ENCODE measurements at regions not wholly inside any gene's neighbourhood (a gene's known extent, or its start where the extent isn't known, plus 50 kb on each side); places are given as distances from the start of the nearest gene placed in this dataset.

- H3K36me3 ChIP-seq, result no peaks in the 10 kb centered on the region
- no peak for TF ChIP-seq CTCF (IDR thresholded peaks at IDR 0.05)
- no peak for TF ChIP-seq POLR2AphosphoS5 (IDR thresholded peaks at IDR 0.05; ENCODE audit: insufficient read depth in 1 of 2, low read depth in 1 of 2)
- TF ChIP-seq POLR2A (IDR thresholded peaks at IDR 0.05), result no peak
- intact Hi-C loops (cut with DNase I), result no loop called here
- DNase-seq (ENCODE audit: extremely low spot score in 2 of 2), result no peak
- no peaks in the 10 kb centered on the region for H3K4me1 ChIP-seq
- H3K9me3 ChIP-seq, result no peaks in the 10 kb centered on the region
- H3K27ac ChIP-seq, result no peak overlapping the region
- no peak overlapping the region for H3K4me3 ChIP-seq
- no peaks in the 10 kb centered on the region for H3K27me3 ChIP-seq
Measured at GRCh38 chr4:187865914-187866313, 129.7 kb upstream of the ZFP42 start.

- Histone ChIP-seq H3K27me3 (no peaks in the 10 kb centered on the region), H3K4me1 (no peaks in the 10 kb centered on the region), H3K27ac (no peak overlapping the region), H3K4me3 (no peak overlapping the region), H3K36me3 (no peaks in the 10 kb centered on the region), H3K9me3 (no peaks in the 10 kb centered on the region)
- no peak for DNase-seq (ENCODE audit: extremely low spot score in 2 of 2)
- intact Hi-C loops (cut with DNase I), result no loop called here
- TF ChIP-seq POLR2A (IDR thresholded peaks at IDR 0.05), result no peak
- TF ChIP-seq POLR2AphosphoS5 (IDR thresholded peaks at IDR 0.05; ENCODE audit: insufficient read depth in 1 of 2, low read depth in 1 of 2), result no peak
- no peak for TF ChIP-seq CTCF (IDR thresholded peaks at IDR 0.05)
Measured at GRCh38 chr4:187883049-187883448, 112.5 kb upstream of the ZFP42 start.

GRCh38 chr4:187883836-187884475 lies 111.6 kb upstream of the ZFP42 start:
- intact Hi-C loops (cut with DNase I), result no loop called here
- Histone ChIP-seq H3K9me3 (no peaks in the 10 kb centered on the region), H3K36me3 (no peaks in the 10 kb centered on the region), H3K27me3 (no peaks in the 10 kb centered on the region), H3K4me1 (no peaks in the 10 kb centered on the region), H3K27ac (no peak overlapping the region), H3K4me3 (no peak overlapping the region)
- no peak for DNase-seq (ENCODE audit: extremely low spot score in 2 of 2)
- TF ChIP-seq POLR2AphosphoS5 (IDR thresholded peaks at IDR 0.05; ENCODE audit: insufficient read depth in 1 of 2, low read depth in 1 of 2), result no peak
- no peak for TF ChIP-seq CTCF (IDR thresholded peaks at IDR 0.05)
- no peak for TF ChIP-seq POLR2A (IDR thresholded peaks at IDR 0.05)

- no peak for TF ChIP-seq CTCF (IDR thresholded peaks at IDR 0.05)
- no peak for TF ChIP-seq POLR2AphosphoS5 (IDR thresholded peaks at IDR 0.05; ENCODE audit: insufficient read depth in 1 of 2, low read depth in 1 of 2)
- no peak for TF ChIP-seq POLR2A (IDR thresholded peaks at IDR 0.05)
- DNase-seq (ENCODE audit: extremely low spot score in 2 of 2), result no peak
- intact Hi-C loops (cut with DNase I), result no loop called here
Measured at GRCh38 chr4:187887906-187888305, 107.7 kb upstream of the ZFP42 start.

GRCh38 chr4:187889651-187890050 lies 105.9 kb upstream of the ZFP42 start:
- H3K27ac ChIP-seq, result no peak overlapping the region
- no peak for DNase-seq (ENCODE audit: extremely low spot score in 2 of 2)
- no peaks in the 10 kb centered on the region for H3K4me1 ChIP-seq
- intact Hi-C loops (cut with DNase I), result no loop called here
- no peak overlapping the region for H3K4me3 ChIP-seq
- no peaks in the 10 kb centered on the region for H3K27me3 ChIP-seq
- TF ChIP-seq POLR2A (IDR thresholded peaks at IDR 0.05) (no peak), CTCF (IDR thresholded peaks at IDR 0.05) (no peak), POLR2AphosphoS5 (IDR thresholded peaks at IDR 0.05; ENCODE audit: insufficient read depth in 1 of 2, low read depth in 1 of 2) (no peak)
- no peaks in the 10 kb centered on the region for H3K36me3 ChIP-seq
- H3K9me3 ChIP-seq, result no peaks in the 10 kb centered on the region

More at GRCh38 chr4:187887906-187888305, 107.7 kb upstream of the ZFP42 start:
- Histone ChIP-seq H3K4me1 (no peaks in the 10 kb centered on the region), H3K36me3 (no peaks in the 10 kb centered on the region), H3K27me3 (no peaks in the 10 kb centered on the region), H3K27ac (no peak overlapping the region), H3K4me3 (no peak overlapping the region), H3K9me3 (no peaks in the 10 kb centered on the region)
